HG02981 (cell line): ENCODE measurements at regions not wholly inside any gene's neighbourhood (a gene's known extent, or its start where the extent isn't known, plus 50 kb on each side); places are given as distances from the start of the nearest gene placed in this dataset.

Source experiments
- ATAC-seq: cut with Tn5 transposase; IDR thresholded peaks from one replicate; pipeline ENCODE4 v1.9.1; 2021; ENCODE audit warnings: mild to moderate bottlenecking, moderate library complexity; ENCODE audit not compliant: unreplicated experiment

DNA sequence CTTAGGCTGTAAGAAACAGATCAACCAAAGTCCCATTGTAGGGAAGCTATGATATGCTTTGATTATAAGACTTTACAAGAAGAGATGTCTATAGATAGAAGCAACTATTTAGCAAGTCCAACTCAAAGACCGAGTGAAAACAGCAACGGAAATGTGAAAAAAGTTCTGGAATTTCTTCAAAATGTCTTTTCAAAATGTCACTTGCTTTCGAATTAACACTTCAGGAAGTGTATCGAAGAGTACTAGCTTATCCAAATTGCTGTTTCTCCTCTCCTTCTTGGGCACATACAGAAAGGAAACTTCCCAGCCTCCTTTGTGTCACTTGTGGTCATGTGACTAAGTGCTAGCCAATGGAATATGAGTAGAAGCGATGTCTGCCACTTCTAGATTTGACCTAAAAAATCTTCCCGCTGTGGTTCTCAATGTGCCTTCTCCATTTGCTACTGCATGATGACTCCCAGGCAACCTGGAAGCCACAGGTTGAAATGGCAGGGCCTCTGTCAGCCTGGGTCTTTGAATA is 89.9 kb downstream of the TSEN15 start:
- ATAC-seq, result no peak

DNA sequence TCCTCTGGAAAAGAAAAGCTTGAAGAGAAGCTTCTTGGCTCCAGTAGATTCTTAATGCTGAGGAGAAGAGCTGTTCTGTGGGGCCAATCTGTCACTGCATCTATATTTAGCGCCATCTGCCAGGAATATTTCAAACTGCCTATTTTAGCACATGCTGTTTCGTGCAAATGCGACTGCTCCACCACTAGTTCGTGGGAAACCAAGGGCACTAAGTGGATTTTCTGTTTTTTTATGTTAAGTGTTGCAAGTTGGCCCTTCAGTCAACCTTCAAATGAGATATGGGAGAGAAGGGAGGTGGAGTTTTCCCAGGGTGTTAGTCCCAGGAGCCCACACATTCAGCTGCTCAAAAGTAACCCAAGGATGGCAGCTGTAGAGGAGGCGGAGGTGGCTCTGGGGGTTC is 91.9 kb downstream of the TSEN15 start:
- ATAC-seq, result no peak

GRCh38 chr1:184145083-184145482 is 93.6 kb downstream of the TSEN15 start:
- no peak for ATAC-seq

- no peak for ATAC-seq
These were observed 94.7 kb downstream of the TSEN15 start for GRCh38 chr1:184146202-184146601.

DNA sequence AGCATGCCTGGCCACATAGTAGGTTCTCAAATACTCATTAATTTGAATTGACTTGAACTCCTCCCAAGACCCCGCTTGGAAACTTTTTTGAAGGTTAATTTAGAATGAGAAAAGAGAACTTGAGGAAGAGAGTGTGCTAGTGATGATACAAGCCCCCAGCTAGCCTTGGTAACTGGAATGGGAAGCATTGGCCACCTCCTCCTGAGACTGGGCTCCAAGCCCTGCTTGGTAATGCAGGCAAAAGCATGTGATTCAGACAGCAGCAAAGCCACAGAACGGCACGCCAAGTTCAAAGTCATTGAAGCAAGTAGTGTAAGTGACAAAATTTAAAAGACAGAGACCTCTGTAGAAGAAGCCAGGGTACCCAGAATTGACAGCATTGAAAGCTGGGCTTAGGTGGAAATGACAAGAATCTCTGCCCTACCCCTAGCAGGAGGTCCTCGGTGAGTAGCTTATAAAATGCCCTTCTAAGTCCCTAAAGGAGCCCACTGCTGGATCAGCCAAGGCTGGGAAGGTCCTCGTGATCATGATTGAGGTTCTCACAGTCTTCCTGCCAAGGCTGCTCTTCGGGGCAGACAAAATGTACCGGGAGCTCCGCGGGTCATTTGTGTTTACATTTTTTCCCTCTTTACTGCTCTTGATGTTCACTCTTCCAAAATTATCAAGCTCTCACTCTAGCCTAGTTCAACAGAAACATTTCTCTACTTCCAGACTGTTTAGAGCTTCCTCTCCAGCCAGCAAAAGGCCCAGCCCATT is 99.4 kb downstream of the TSEN15 start:
- no peak for ATAC-seq

DNA sequence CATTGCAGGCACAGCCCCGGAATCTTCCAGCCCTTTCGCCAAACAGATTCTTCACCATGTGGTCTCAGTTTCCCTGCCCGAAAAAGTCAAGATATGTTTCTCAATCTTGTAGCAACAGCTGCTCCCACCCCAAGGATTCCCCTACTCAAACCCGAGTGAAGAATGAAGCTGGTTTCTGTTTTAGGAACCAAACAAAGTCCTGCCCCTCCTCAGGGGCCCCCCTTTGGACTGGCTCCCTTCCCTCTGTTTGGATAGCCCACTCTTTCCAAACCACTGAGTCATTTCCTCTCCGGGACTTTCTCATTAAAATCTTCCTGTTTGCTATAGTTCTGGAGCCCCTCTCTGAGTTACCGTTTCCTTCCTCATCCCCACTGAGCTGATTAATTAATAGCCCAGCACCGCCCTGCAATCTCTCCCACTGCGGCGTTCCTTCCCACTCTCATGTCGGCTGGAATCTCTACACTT is 100.9 kb downstream of the TSEN15 start:
- no peak for ATAC-seq

DNA sequence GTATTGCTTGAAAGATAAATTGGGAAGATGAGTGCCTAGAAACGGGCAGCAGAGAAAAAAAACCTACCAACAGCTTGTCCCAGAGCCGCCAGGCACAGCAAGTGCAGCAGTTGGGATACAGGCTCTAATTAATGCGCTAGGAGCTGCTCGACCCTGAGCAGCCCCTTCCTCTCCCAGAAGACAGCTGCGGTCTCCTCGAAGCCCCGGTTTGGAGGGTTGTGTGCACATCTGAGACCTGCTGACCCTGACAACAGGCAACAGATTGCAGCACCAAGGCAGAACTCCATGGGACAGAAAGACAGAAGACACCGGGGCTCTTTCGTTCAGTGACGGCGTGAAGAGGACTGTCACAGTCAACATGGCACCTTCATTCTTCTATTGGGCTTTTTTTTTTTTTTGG is 101.4 kb downstream of the TSEN15 start:
- ATAC-seq, result no peak

GRCh38 chr1:184153731-184154130 is 102.2 kb downstream of the TSEN15 start:
- ATAC-seq, result no peak

DNA sequence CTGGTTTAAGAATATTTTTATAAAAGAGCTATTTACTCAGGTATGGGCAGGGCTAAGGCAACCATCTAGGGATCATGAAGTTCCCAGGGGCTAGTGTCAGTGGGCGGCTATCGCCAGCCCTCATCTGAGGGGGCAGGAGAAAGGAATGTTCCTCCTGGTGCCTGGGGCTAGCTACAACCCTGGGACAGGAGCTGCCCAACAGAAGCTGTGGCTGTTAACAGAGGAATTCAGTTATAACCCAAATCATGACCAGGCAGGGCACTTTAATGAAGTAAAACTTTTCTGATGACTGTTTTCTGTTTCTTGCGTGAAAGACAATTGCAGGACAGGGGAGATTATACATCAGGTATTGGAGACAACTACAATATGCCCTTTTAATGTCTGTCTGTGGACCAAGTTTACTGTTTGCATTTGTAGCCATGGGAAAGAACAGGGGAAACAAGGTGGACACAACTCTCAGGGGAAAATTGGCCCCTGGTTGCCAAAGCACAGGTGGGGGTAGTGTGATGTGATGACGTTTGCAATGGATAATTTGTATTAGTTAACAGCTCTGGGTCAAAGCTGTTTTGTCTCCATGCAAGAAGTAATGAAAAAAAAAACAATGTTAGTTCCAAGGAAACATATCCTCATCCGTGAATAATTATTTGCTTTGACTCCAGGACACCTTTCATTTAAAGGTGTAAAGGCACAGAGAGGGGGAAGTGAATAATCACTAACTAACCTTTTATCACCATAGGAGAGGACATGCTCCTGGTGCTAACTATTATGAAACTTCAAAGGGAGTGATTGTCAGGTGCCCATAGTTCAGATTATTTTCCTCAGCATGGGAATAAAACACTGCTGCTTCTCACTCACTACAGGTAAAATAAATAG is 105.2 kb downstream of the TSEN15 start:
- no peak for ATAC-seq

GRCh38 chr1:184157394-184157742 is 105.8 kb downstream of the TSEN15 start:
- no peak for ATAC-seq

- no peak for ATAC-seq
These were observed 107.6 kb downstream of the TSEN15 start for GRCh38 chr1:184158896-184159681.

- ATAC-seq, result no peak
These were observed 108.7 kb downstream of the TSEN15 start for GRCh38 chr1:184160236-184160635.

- no peak for ATAC-seq
These were observed 109.7 kb downstream of the TSEN15 start for GRCh38 chr1:184161071-184161698.

DNA sequence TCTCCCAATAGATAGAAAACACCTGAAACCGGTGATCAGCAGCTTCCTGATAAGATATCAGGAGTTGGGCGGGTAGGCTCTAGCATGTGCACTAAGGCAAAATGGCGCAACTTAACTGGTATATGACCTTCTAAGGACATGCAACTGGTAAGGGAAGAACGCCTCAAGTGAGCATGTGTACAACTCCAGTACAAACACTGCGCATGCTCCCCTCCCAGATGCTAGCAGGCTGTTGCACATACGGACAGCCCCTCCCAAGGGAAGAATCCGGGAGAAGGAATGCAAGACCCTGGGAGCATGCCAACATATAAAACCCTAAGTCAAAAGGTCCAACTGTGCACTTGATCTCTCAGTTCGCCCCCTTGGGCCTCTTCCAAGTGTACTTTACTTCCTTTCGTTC is 110.8 kb downstream of the TSEN15 start:
- ATAC-seq, result no peak

DNA sequence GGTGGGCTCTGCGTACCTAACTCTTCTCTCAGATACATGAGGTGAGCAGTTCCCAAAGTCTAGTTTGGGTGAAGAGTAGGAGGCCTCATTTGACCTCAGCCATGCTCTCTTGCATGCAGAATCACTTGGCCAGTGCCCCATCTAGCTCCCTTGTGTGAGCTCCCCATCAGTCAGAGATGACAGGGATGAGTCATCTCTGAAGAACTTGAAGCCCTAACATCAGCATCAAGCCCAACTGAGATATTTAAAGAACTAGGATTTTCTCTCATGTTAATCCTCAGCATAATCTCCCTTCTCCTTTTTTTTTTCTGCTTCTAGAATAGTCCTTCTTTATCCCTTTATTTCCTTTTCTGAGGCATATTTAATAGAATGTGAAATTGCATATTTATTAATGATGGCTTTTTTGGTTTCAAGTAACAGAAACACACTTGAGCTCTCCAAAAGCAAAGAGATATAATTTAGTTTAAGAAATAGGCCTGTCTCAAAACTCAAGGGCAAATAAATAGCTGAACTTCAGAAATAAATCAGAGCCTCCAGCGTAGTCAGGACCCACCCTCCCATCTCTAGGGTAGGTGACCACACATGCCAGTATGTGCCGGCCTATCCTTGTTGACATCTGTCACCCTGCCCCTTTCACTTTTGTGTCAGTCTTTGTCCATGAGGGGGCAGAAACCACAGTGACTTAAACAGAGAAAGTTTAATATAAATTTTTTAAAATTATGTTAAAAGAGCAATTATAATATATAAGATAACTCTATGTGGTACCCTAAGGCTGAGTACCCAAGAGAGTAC is 112.3 kb downstream of the TSEN15 start:
- peak; percentile 74 for ATAC-seq

GRCh38 chr1:184164536-184164935 is 113.0 kb downstream of the TSEN15 start:
- no peak for ATAC-seq

GRCh38 chr1:184166485-184166884 is 115.0 kb downstream of the TSEN15 start:
- ATAC-seq, result no peak

GRCh38 chr1:184167352-184167751 is 115.8 kb downstream of the TSEN15 start:
- ATAC-seq, result no peak

DNA sequence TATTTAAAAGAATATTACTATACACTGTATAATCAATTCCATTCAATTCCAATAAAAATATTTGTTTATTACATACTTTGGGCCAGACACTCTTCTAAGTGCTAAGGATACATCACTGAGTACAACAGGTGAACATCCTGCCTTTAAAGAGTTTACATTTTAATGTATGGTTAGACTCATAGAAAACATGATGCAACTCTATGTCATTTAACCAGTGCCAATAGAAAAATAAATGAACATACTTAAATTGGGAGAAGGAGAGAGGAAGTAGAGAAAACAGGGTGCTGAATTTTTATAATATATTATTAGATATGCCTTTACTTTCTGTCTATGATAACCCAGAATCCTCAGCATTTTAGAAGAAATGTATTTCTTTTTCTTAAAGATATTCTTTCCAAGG is 119.2 kb downstream of the TSEN15 start:
- ATAC-seq, result no peak

- no peak for ATAC-seq
These were observed 124.5 kb downstream of the TSEN15 start for GRCh38 chr1:184176058-184176457.
